Keratinocyte (primary cell): ENCODE measurements at regions not wholly inside any gene's neighbourhood (a gene's known extent, or its start where the extent isn't known, plus 50 kb on each side); places are given as distances from the start of the nearest gene placed in this dataset.

Experiments used
- DNase-seq: peaks from one replicate; pipeline ENCODE4 v3.0.0-alpha.2; 2011; ENCODE audit warnings: low read depth, missing footprints, low spot score
- FAIRE-seq: peaks from 2 replicates; lab custom pipeline; 2011; peaks lifted over from hg19 to GRCh38; lab: Jason Lieb, UNC
- H2AFZ ChIP-seq: 2 replicates; pipeline ENCODE4 v1.6.0; 2012; ENCODE audit warnings: low read length, control low read depth, inconsistent platforms; ENCODE audit not compliant: control insufficient read depth
- H3K27ac ChIP-seq: 2 replicates; pipeline ENCODE4 v1.5.1; 2011; ENCODE audit warnings: low read length; ENCODE audit not compliant: control insufficient read depth, insufficient read depth
- H3K27me3 ChIP-seq: 3 replicates; pipeline ENCODE4 v1.6.0; 2011; ENCODE audit warnings: low read length; ENCODE audit not compliant: control insufficient read depth, insufficient read depth; ENCODE audit errors: extremely low read depth
- H3K36me3 ChIP-seq, 2 experiments: 2 replicates in 1 of 2; 3 replicates in 1 of 2; pipeline ENCODE4 v1.5.1; 2011; ENCODE audit warnings: low read length in 2 of 2, mild to moderate bottlenecking in 1 of 2; ENCODE audit not compliant: control insufficient read depth in 2 of 2, insufficient read depth in 2 of 2; ENCODE audit errors: extremely low read depth in 1 of 2
- H3K4me1 ChIP-seq: 3 replicates; pipeline ENCODE4 v1.5.1; 2011; ENCODE audit warnings: low read length; ENCODE audit not compliant: control insufficient read depth, insufficient read depth; ENCODE audit errors: extremely low read depth
- H3K4me2 ChIP-seq: 3 replicates; pipeline ENCODE4 v1.6.0; 2011; ENCODE audit warnings: low read depth, low read length; ENCODE audit not compliant: control insufficient read depth, insufficient read depth; ENCODE audit errors: extremely low read depth
- H3K4me3 ChIP-seq, 3 experiments: fragments of 200-600 bp in 1 of 3; sonication (generic) in 1 of 3; 2 replicates in 2 of 3; 3 replicates in 1 of 3; pipeline ENCODE4 v1.5.1; 2011 to 2016; ENCODE audit warnings: low read length in 3 of 3, mild to moderate bottlenecking in 3 of 3, control low read depth in 2 of 3, inconsistent platforms in 1 of 3, low read depth in 1 of 3, mixed read lengths in 1 of 3, mixed run types in 1 of 3, moderate library complexity in 1 of 3; ENCODE audit not compliant: control insufficient read depth in 2 of 3, insufficient read depth in 2 of 3; ENCODE audit errors: extremely low read depth in 1 of 3
- H3K79me2 ChIP-seq: 2 replicates; pipeline ENCODE4 v1.6.0; 2012; ENCODE audit warnings: low read length; ENCODE audit not compliant: control insufficient read depth, insufficient read depth
- H3K9ac ChIP-seq: 3 replicates; pipeline ENCODE4 v1.6.0; 2011; ENCODE audit warnings: low read length; ENCODE audit not compliant: control insufficient read depth, insufficient read depth; ENCODE audit errors: extremely low read depth
- H3K9me1 ChIP-seq: 3 replicates; pipeline ENCODE4 v1.6.0; 2011; ENCODE audit warnings: low read length; ENCODE audit not compliant: control insufficient read depth, insufficient read depth; ENCODE audit errors: extremely low read depth
- H3K9me3 ChIP-seq: 2 replicates; pipeline ENCODE4 v1.5.1; 2012; ENCODE audit warnings: low read depth, low read length; ENCODE audit not compliant: control insufficient read depth
- H4K20me1 ChIP-seq: 3 replicates; pipeline ENCODE4 v1.6.0; 2011; ENCODE audit warnings: low read length; ENCODE audit not compliant: control insufficient read depth, insufficient read depth; ENCODE audit errors: extremely low read depth
- CTCF ChIP-seq, 3 experiments: IDR thresholded peaks in 1 of 3; conservative IDR thresholded peaks in 1 of 3; optimal IDR thresholded peaks in 1 of 3; 2 replicates in 2 of 3; 3 replicates in 1 of 3; pipeline versions ENCODE3 to v1.5.1; 2011; ENCODE audit warnings: low read length in 3 of 3, mild to moderate bottlenecking in 3 of 3, moderate library complexity in 2 of 3, control low read depth in 1 of 3, inconsistent platforms in 1 of 3; ENCODE audit not compliant: insufficient read depth in 2 of 3; ENCODE audit errors: extremely low read depth in 1 of 3
- EZH2 ChIP-seq: IDR thresholded peaks from one replicate; pipeline ENCODE4 v1.6.1; 2012; ENCODE audit warnings: inconsistent platforms, mild to moderate bottlenecking, low read length, moderate library complexity
- dilution Hi-C: fragments of 300-500 bp; cut with MboI; formaldehyde crosslinking; loops from one replicate; pipeline ENCODE4 v1.7.0; 2020; ENCODE audit warnings: low sequenced_read_pairs; ENCODE audit not compliant: extremely low pct_ligation_motif_present

GRCh38 chr5:173671121-173671949 lies 54.9 kb upstream of the BOD1 start:
- H4K20me1 ChIP-seq, result no peaks in the 10 kb centered on the region
- dilution Hi-C loops, result no loop called here
- H2AFZ ChIP-seq, result no peak overlapping the region
- peaks cover 10% of the 10 kb centered on the region for H3K27me3 ChIP-seq
- H3K79me2 ChIP-seq, result no peaks in the 10 kb centered on the region
- DNase-seq (no peak), FAIRE-seq (no peak)
- no peak overlapping the region for H3K27ac ChIP-seq
- no peaks in the 10 kb centered on the region for H3K9me1 ChIP-seq
- H3K36me3 ChIP-seq, result no peaks in the 10 kb centered on the region
- no peak overlapping the region for H3K9ac ChIP-seq
- peak overlapping the region; percentile 30 for H3K4me2 ChIP-seq
- TF ChIP-seq CTCF (optimal IDR thresholded peaks at IDR 0.05 in 1 of 3, IDR thresholded peaks at IDR 0.05 in 1 of 3, conservative IDR thresholded peaks at IDR 0.05 in 1 of 3; ENCODE audit: extremely low read depth in 1 of 3, insufficient read depth in 2 of 3, low read length in 3 of 3) (no peak), EZH2 (no peak)
- no peaks in the 10 kb centered on the region for H3K9me3 ChIP-seq
- no peak overlapping the region for H3K4me3 ChIP-seq
- H3K4me1 ChIP-seq, result no peaks in the 10 kb centered on the region

DNA sequence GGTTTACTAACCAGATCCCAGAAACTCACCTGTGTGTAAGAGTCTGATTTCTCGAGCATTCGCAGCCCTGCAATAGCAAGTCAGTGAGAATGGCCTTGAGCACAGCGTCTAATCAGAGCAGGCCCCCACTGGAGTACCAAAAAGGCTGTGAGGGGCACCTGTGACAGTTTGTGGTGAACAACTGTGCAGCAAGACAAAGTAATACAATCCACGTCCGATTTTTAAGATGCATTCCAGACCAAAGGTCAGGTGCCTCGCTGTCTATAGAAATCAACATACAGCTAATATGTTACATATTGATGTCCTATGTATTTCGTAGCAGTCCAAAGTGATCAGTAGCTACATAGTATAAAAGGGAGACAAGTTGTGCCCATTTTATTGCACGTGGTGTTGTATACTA lies 55.7 kb upstream of the BOD1 start:
- H2AFZ ChIP-seq, result no peak overlapping the region
- H3K9me3 ChIP-seq, result no peaks in the 10 kb centered on the region
- H3K4me1 ChIP-seq, result no peaks in the 10 kb centered on the region
- no peaks in the 10 kb centered on the region for H3K9me1 ChIP-seq
- H3K4me2 ChIP-seq, result no peak overlapping the region
- no peaks in the 10 kb centered on the region for H4K20me1 ChIP-seq
- TF ChIP-seq EZH2 (no peak), CTCF (optimal IDR thresholded peaks at IDR 0.05 in 1 of 3, IDR thresholded peaks at IDR 0.05 in 1 of 3, conservative IDR thresholded peaks at IDR 0.05 in 1 of 3; ENCODE audit: extremely low read depth in 1 of 3, insufficient read depth in 2 of 3, low read length in 3 of 3) (no peak)
- no peak for DNase-seq
- no peak for FAIRE-seq
- no peaks in the 10 kb centered on the region for H3K79me2 ChIP-seq
- H3K27ac ChIP-seq, result no peak overlapping the region
- H3K9ac ChIP-seq, result no peak overlapping the region
- no peak overlapping the region for H3K4me3 ChIP-seq
- H3K36me3 ChIP-seq, result no peaks in the 10 kb centered on the region
- peaks cover 10% of the 10 kb centered on the region for H3K27me3 ChIP-seq
- dilution Hi-C loops, result no loop called here
